ENCODE measurements at regions not wholly inside any gene's neighbourhood (a gene's known extent, or its start where the extent isn't known, plus 50 kb on each side); places are given as distances from the start of the nearest gene placed in this dataset.

DNA sequence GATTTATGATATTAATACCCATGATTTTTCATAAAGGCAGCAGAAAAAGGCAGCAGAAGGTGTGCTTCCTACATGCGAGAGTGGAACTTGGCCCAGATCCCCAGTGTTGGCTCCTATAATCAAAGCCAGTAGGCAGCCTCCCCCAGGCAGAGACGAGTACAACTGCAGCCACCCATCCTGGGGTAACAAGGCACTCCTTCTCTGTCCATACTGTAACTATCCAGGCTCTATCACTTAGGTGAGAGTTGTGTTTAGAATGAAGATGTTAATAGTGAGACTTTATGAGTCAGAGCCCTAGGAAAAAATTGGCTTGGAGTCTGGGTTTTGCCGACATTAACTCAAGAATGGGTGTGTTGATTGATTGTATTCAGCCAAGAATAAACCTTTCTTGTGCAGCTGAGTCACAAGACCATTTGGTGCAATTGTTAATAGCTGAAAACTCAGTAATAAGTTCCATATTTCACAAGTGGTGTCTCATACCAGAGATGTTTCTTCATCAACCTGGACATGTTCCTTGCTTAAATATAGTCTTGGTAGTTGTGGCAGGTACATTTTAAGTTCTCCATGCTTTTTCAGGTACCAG, 322.3 kb downstream of the DUSP10 start:
- Histone ChIP-seq H3K4me3 (ENCODE audit: low read length) (no peak overlapping the region), H3K9ac (ENCODE audit: extremely low read depth, low read length, poor library complexity, severe bottlenecking) (no peak overlapping the region), H3K36me3 (ENCODE audit: control insufficient read depth, insufficient read depth, low read length) (no peaks in the 10 kb centered on the region), H3K27ac (ENCODE audit: low read depth, low read length) (no peak overlapping the region), H3K27me3 (ENCODE audit: control insufficient read depth, insufficient read depth, low read length, poor library complexity, severe bottlenecking) (no peaks in the 10 kb centered on the region), H3K4me1 (ENCODE audit: control insufficient read depth, insufficient read depth, low read length) (no peaks in the 10 kb centered on the region), H3K9me3 (ENCODE audit: control insufficient read depth, low read length) (peaks cover 1% of the 10 kb centered on the region)
- WGBS, 2 experiments (ENCODE audit: insufficient coverage in 1 of 2, insufficient read length in 1 of 2), result 92% methylated on average over 2 to 3 of the region's 3 CpGs
- Mint-ChIP-seq H3K9me3 (peaks cover 3% of the 10 kb centered on the region), H3K4me3 (no peak overlapping the region), H3K27me3 (ENCODE audit: insufficient read depth) (no peaks in the 10 kb centered on the region), H3K36me3 (ENCODE audit: low read depth) (peaks cover 4% of the 10 kb centered on the region), H3K4me1 (peaks cover 5% of the 10 kb centered on the region), H3K27ac (no peak overlapping the region)
- no peak for DNase-seq
- TF ChIP-seq, protein P1, sequence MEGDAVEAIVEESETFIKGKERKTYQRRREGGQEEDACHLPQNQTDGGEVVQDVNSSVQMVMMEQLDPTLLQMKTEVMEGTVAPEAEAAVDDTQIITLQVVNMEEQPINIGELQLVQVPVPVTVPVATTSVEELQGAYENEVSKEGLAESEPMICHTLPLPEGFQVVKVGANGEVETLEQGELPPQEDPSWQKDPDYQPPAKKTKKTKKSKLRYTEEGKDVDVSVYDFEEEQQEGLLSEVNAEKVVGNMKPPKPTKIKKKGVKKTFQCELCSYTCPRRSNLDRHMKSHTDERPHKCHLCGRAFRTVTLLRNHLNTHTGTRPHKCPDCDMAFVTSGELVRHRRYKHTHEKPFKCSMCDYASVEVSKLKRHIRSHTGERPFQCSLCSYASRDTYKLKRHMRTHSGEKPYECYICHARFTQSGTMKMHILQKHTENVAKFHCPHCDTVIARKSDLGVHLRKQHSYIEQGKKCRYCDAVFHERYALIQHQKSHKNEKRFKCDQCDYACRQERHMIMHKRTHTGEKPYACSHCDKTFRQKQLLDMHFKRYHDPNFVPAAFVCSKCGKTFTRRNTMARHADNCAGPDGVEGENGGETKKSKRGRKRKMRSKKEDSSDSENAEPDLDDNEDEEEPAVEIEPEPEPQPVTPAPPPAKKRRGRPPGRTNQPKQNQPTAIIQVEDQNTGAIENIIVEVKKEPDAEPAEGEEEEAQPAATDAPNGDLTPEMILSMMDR (conservative IDR thresholded peaks at IDR 0.05), result no peak

DNA sequence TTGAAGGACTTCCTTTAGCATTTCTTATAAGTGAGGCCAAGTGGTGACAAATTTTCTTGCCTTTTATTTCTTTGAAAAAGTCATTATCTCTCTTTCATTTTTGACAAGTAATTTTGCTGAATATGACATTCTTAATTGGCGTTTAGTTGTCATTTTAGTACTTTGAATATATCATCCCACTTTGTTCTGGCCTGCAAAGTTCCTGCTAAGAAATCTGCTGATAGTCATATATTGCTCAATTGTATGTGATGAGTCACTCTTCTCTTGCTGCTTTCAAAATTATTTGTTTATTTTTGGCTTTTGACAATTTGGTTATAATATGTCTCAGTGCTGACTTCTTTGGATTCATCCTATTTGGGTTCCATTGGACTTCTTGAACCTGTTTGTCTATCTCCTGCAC, 312.6 kb downstream of the DUSP10 start:
- Histone ChIP-seq H3K27ac (ENCODE audit: low read depth, low read length) (no peak overlapping the region), H3K9me3 (ENCODE audit: control insufficient read depth, low read length) (peaks cover 42% of the 10 kb centered on the region), H3K27me3 (ENCODE audit: control insufficient read depth, insufficient read depth, low read length, poor library complexity, severe bottlenecking) (no peaks in the 10 kb centered on the region), H3K9ac (ENCODE audit: extremely low read depth, low read length, poor library complexity, severe bottlenecking) (no peak overlapping the region), H3K36me3 (ENCODE audit: control insufficient read depth, insufficient read depth, low read length) (no peaks in the 10 kb centered on the region), H3K4me3 (ENCODE audit: low read length) (no peak overlapping the region), H3K4me1 (ENCODE audit: control insufficient read depth, insufficient read depth, low read length) (no peaks in the 10 kb centered on the region)
- H3K36me3 Mint-ChIP-seq (ENCODE audit: low read depth), result peaks cover 21% of the 10 kb centered on the region
- H3K27me3 Mint-ChIP-seq (ENCODE audit: insufficient read depth), result no peaks in the 10 kb centered on the region
- peaks cover 19% of the 10 kb centered on the region for H3K4me1 Mint-ChIP-seq
- no peak for DNase-seq
- H3K4me3 Mint-ChIP-seq, result no peak overlapping the region
- no peak overlapping the region for H3K27ac Mint-ChIP-seq
- WGBS, 2 experiments (ENCODE audit: insufficient coverage in 1 of 2, insufficient read length in 1 of 2), result 100% methylated on average over 1 of the region's 1 CpG; no CpG with 5 or more reads in 1 of the 2 experiments
- H3K9me3 Mint-ChIP-seq, result peaks cover 39% of the 10 kb centered on the region
- TF ChIP-seq, protein P1 (conservative IDR thresholded peaks at IDR 0.05), result no peak

DNA sequence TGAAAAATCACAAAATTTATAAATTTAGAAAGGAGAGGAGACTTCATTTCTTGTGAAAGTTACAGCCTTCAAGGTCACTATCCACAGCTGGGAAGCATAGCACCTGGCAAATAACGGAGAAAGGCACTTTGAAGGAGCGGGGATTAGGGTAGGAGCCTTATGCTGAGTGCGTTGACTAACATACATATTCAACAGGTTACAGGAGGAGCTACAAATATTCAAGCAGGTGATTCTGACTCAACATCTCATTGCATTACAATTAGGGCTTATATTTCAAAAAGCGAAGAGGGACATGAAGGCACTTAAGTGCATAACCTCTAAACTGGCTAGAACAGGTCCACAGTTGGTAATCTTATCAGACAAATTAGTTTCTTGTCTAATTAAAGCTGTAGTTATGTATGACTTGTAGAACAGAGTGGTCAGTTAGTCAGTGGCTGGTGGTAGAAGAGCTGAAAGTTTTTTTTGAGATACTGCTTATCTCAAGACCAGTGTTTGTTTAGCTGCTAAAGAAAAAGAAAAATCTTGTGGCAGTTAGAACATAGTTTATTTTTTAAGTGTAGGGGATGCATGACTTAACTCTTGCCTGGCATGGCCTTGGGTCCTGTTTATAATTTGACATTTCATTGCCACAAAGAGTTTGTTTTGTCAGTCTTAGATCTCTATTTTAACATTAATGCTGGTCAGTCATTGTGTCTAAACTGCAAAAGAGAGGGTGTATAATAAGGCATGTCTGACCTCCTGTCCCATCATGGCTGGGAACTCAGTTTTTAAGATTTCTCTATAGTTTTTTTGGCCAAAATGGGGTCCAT, 311.5 kb downstream of the DUSP10 start:
- Histone ChIP-seq H3K27ac (ENCODE audit: low read depth, low read length) (no peak overlapping the region), H3K4me3 (ENCODE audit: low read length) (no peak overlapping the region), H3K36me3 (ENCODE audit: control insufficient read depth, insufficient read depth, low read length) (no peaks in the 10 kb centered on the region), H3K27me3 (ENCODE audit: control insufficient read depth, insufficient read depth, low read length, poor library complexity, severe bottlenecking) (no peaks in the 10 kb centered on the region), H3K9me3 (ENCODE audit: control insufficient read depth, low read length) (peaks cover 36% of the 10 kb centered on the region), H3K9ac (ENCODE audit: extremely low read depth, low read length, poor library complexity, severe bottlenecking) (no peak overlapping the region), H3K4me1 (ENCODE audit: control insufficient read depth, insufficient read depth, low read length) (no peaks in the 10 kb centered on the region)
- no peak overlapping the region for H3K27ac Mint-ChIP-seq
- peaks cover 24% of the 10 kb centered on the region for H3K4me1 Mint-ChIP-seq
- peaks cover 32% of the 10 kb centered on the region for H3K9me3 Mint-ChIP-seq
- TF ChIP-seq, protein P1 (conservative IDR thresholded peaks at IDR 0.05), result no peak
- no peak for DNase-seq
- H3K27me3 Mint-ChIP-seq (ENCODE audit: insufficient read depth), result no peaks in the 10 kb centered on the region
- peaks cover 14% of the 10 kb centered on the region for H3K36me3 Mint-ChIP-seq (ENCODE audit: low read depth)
- H3K4me3 Mint-ChIP-seq, result no peak overlapping the region
- 85 to 91% methylated on average over 4 of the region's 4 CpGs for WGBS, 2 experiments (ENCODE audit: insufficient coverage in 1 of 2, insufficient read length in 1 of 2)
